ENCODE measurements at regions not wholly inside any gene's neighbourhood (a gene's known extent, or its start where the extent isn't known, plus 50 kb on each side); places are given as distances from the start of the nearest gene placed in this dataset.

GRCh38 chr9:99515093-99515492 lies 293.0 kb downstream of the SEC61B start:
- H3K4me3 Mint-ChIP-seq, result no peak overlapping the region
- no peaks in the 10 kb centered on the region for H3K36me3 Mint-ChIP-seq
- H3K4me1 Mint-ChIP-seq, result no peaks in the 10 kb centered on the region
- H3K27me3 Mint-ChIP-seq, result peaks cover 2% of the 10 kb centered on the region
- no peaks in the 10 kb centered on the region for H3K9me3 Mint-ChIP-seq
- no peak overlapping the region for H3K27ac Mint-ChIP-seq

GRCh38 chr9:99515895-99516656 lies 294.0 kb downstream of the SEC61B start:
- Mint-ChIP-seq H3K9me3 (no peaks in the 10 kb centered on the region), H3K4me3 (no peak overlapping the region), H3K27me3 (peaks cover 8% of the 10 kb centered on the region)

GRCh38 chr9:99516657-99517049 lies 294.6 kb downstream of the SEC61B start:
- Mint-ChIP-seq H3K36me3 (no peaks in the 10 kb centered on the region), H3K4me1 (no peaks in the 10 kb centered on the region), H3K27ac (no peak overlapping the region), H3K4me3 (no peak overlapping the region), H3K27me3 (peaks cover 8% of the 10 kb centered on the region), H3K9me3 (no peaks in the 10 kb centered on the region)

More at GRCh38 chr9:99515895-99516656, 294.0 kb downstream of the SEC61B start:
- Mint-ChIP-seq H3K36me3 (no peaks in the 10 kb centered on the region), H3K4me1 (no peaks in the 10 kb centered on the region), H3K27ac (no peak overlapping the region)

GRCh38 chr9:99523838-99524237 lies 297.8 kb upstream of the NR4A3 start:
- Mint-ChIP-seq H3K27ac (no peak overlapping the region), H3K4me1 (no peaks in the 10 kb centered on the region), H3K36me3 (no peaks in the 10 kb centered on the region), H3K4me3 (no peak overlapping the region), H3K9me3 (no peaks in the 10 kb centered on the region), H3K27me3 (peaks cover 8% of the 10 kb centered on the region)

GRCh38 chr9:99531313-99531712 lies 290.4 kb upstream of the NR4A3 start:
- H3K36me3 Mint-ChIP-seq, result no peaks in the 10 kb centered on the region
- H3K9me3 Mint-ChIP-seq, result no peaks in the 10 kb centered on the region
- no peaks in the 10 kb centered on the region for H3K4me1 Mint-ChIP-seq
- no peak overlapping the region for H3K4me3 Mint-ChIP-seq
- peaks cover 7% of the 10 kb centered on the region for H3K27me3 Mint-ChIP-seq
- H3K27ac Mint-ChIP-seq, result no peak overlapping the region

GRCh38 chr9:99533421-99533820 lies 288.3 kb upstream of the NR4A3 start:
- H3K9me3 Mint-ChIP-seq, result no peaks in the 10 kb centered on the region
- H3K27ac Mint-ChIP-seq, result no peak overlapping the region
- H3K4me1 Mint-ChIP-seq, result no peaks in the 10 kb centered on the region
- no peaks in the 10 kb centered on the region for H3K36me3 Mint-ChIP-seq
- H3K4me3 Mint-ChIP-seq, result no peak overlapping the region
- H3K27me3 Mint-ChIP-seq, result peaks cover 8% of the 10 kb centered on the region

- Mint-ChIP-seq H3K4me3 (no peak overlapping the region), H3K9me3 (no peaks in the 10 kb centered on the region), H3K27me3 (peaks cover 4% of the 10 kb centered on the region)
Observed at GRCh38 chr9:99537996-99538395, 283.7 kb upstream of the NR4A3 start.

GRCh38 chr9:99544526-99544925 lies 277.2 kb upstream of the NR4A3 start:
- Mint-ChIP-seq H3K4me1 (no peaks in the 10 kb centered on the region), H3K9me3 (peaks cover 2% of the 10 kb centered on the region), H3K27ac (no peak overlapping the region), H3K36me3 (no peaks in the 10 kb centered on the region), H3K4me3 (no peak overlapping the region), H3K27me3 (peaks cover 8% of the 10 kb centered on the region)

More at GRCh38 chr9:99537996-99538395, 283.7 kb upstream of the NR4A3 start:
- no peak overlapping the region for H3K27ac Mint-ChIP-seq
- H3K4me1 Mint-ChIP-seq, result no peaks in the 10 kb centered on the region
- H3K36me3 Mint-ChIP-seq, result no peaks in the 10 kb centered on the region

- H3K9me3 Mint-ChIP-seq, result peaks cover 33% of the 10 kb centered on the region
- peaks cover 8% of the 10 kb centered on the region for H3K36me3 Mint-ChIP-seq
- H3K4me3 Mint-ChIP-seq, result no peak overlapping the region
- H3K27me3 Mint-ChIP-seq, result peaks cover 29% of the 10 kb centered on the region
- no peak overlapping the region for H3K27ac Mint-ChIP-seq
- H3K4me1 Mint-ChIP-seq, result no peaks in the 10 kb centered on the region
Observed at GRCh38 chr9:99549441-99549840, 272.2 kb upstream of the NR4A3 start.

- peaks cover 29% of the 10 kb centered on the region for H3K9me3 Mint-ChIP-seq
- peaks cover 8% of the 10 kb centered on the region for H3K36me3 Mint-ChIP-seq
- peaks cover 16% of the 10 kb centered on the region for H3K27me3 Mint-ChIP-seq
- H3K27ac Mint-ChIP-seq, result no peak overlapping the region
- H3K4me1 Mint-ChIP-seq, result no peaks in the 10 kb centered on the region
- H3K4me3 Mint-ChIP-seq, result no peak overlapping the region
Observed at GRCh38 chr9:99555792-99556191, 265.9 kb upstream of the NR4A3 start.

- Mint-ChIP-seq H3K9me3 (peaks cover 23% of the 10 kb centered on the region), H3K27me3 (peaks cover 15% of the 10 kb centered on the region), H3K27ac (no peak overlapping the region), H3K4me1 (no peaks in the 10 kb centered on the region), H3K4me3 (no peak overlapping the region), H3K36me3 (peaks cover 5% of the 10 kb centered on the region)
Observed at GRCh38 chr9:99556998-99557397, 264.7 kb upstream of the NR4A3 start.

- no peak overlapping the region for H3K4me3 Mint-ChIP-seq
- no peaks in the 10 kb centered on the region for H3K4me1 Mint-ChIP-seq
- no peak overlapping the region for H3K27ac Mint-ChIP-seq
- peaks cover 9% of the 10 kb centered on the region for H3K27me3 Mint-ChIP-seq
- peaks cover 17% of the 10 kb centered on the region for H3K9me3 Mint-ChIP-seq
- H3K36me3 Mint-ChIP-seq, result peaks cover 3% of the 10 kb centered on the region
Observed at GRCh38 chr9:99557816-99558215, 263.9 kb upstream of the NR4A3 start.

GRCh38 chr9:99559776-99560175 lies 261.9 kb upstream of the NR4A3 start:
- Mint-ChIP-seq H3K4me1 (no peaks in the 10 kb centered on the region), H3K36me3 (no peaks in the 10 kb centered on the region), H3K27me3 (no peaks in the 10 kb centered on the region), H3K4me3 (no peak overlapping the region), H3K9me3 (peaks cover 7% of the 10 kb centered on the region), H3K27ac (no peak overlapping the region)

- Mint-ChIP-seq H3K36me3 (no peaks in the 10 kb centered on the region), H3K9me3 (peaks cover 7% of the 10 kb centered on the region), H3K4me3 (no peak overlapping the region), H3K4me1 (no peaks in the 10 kb centered on the region), H3K27me3 (no peaks in the 10 kb centered on the region), H3K27ac (no peak overlapping the region)
Observed at GRCh38 chr9:99560561-99560960, 261.1 kb upstream of the NR4A3 start.

GRCh38 chr9:99561509-99561917 lies 260.2 kb upstream of the NR4A3 start:
- H3K27me3 Mint-ChIP-seq, result no peaks in the 10 kb centered on the region
- no peaks in the 10 kb centered on the region for H3K36me3 Mint-ChIP-seq
- no peak overlapping the region for H3K27ac Mint-ChIP-seq
- peaks cover 7% of the 10 kb centered on the region for H3K9me3 Mint-ChIP-seq
- H3K4me3 Mint-ChIP-seq, result no peak overlapping the region
- no peaks in the 10 kb centered on the region for H3K4me1 Mint-ChIP-seq

GRCh38 chr9:99561961-99562565 lies 259.6 kb upstream of the NR4A3 start:
- Mint-ChIP-seq H3K4me1 (no peaks in the 10 kb centered on the region), H3K9me3 (peaks cover 7% of the 10 kb centered on the region), H3K27me3 (no peaks in the 10 kb centered on the region), H3K36me3 (no peaks in the 10 kb centered on the region), H3K4me3 (no peak overlapping the region), H3K27ac (no peak overlapping the region)
